Prostate gland (tissue), 2 donors: ENCODE measurements at regions not wholly inside any gene's neighbourhood (a gene's known extent, or its start where the extent isn't known, plus 50 kb on each side); places are given as distances from the start of the nearest gene placed in this dataset.

Experiments
- DNase-seq: peaks from one replicate; pipeline ENCODE4 v3.0.0-alpha.2; 2019; ENCODE audit warnings: low spot score
- H3K27ac ChIP-seq, 2 donors: fragments of 200-600 bp; sonication (generic); 2 replicates each; pipeline ENCODE4 v1.5.1; 2017 to 2019
- H3K27me3 ChIP-seq: fragments of 200-600 bp; sonication (generic); replicated peaks from 2 replicates; pipeline ENCODE4 v1.5.1; 2019; ENCODE audit not compliant: insufficient read depth
- H3K36me3 ChIP-seq, 2 donors: fragments of 200-600 bp; sonication (generic); 1 replicate in 1 of 2; 2 replicates in 1 of 2; pipeline versions ENCODE4 v1.5.1 to v1.8.1; 2017 to 2019
- H3K4me1 ChIP-seq: fragments of 200-600 bp; sonication (generic); replicated peaks from 2 replicates; pipeline ENCODE4 v1.5.1; 2019
- H3K4me3 ChIP-seq, 2 donors: fragments of 200-600 bp; sonication (generic); 2 replicates each; pipeline ENCODE4 v1.5.1; 2017 to 2019
- H3K9me3 ChIP-seq: fragments of 200-600 bp; sonication (generic); 2 replicates; pipeline ENCODE4 v1.5.1; 2017
- POLR2A ChIP-seq: fragments of 450-650 bp; IDR thresholded peaks from one replicate; pipeline ENCODE4 v1.6.1; 2016; ENCODE audit warnings: antibody characterized with exemption, mild to moderate bottlenecking
- POLR2AphosphoS5 ChIP-seq: sonication (generic); formaldehyde crosslinking; IDR thresholded peaks from one replicate; pipeline ENCODE4 v1.6.1; 2017; ENCODE audit warnings: antibody characterized with exemption
- WGBS: methylation state at CpG from one replicate; pipeline ENCODE4 v1.1.5; 2018; 5-methylcytosine and 5-hydroxymethylcytosine counted together
- intact Hi-C: fragments of 100-400 bp; cut with DNase I; formaldehyde crosslinking; loops from one replicate; pipeline ENCODE4 v1.14.2; 2022
- TF ChIP-seq, protein P1 (sequence below), 4 experiments: fragments of 200-600 bp in 2 of 4; fragments of 450-650 bp in 2 of 4; sonication (generic) in 2 of 4; IDR thresholded peaks; 1 replicate in 3 of 4; 2 replicates in 1 of 4; pipeline ENCODE4 v1.5.1; 2016 to 2019; ENCODE audit warnings: antibody characterized with exemption in 4 of 4, mild to moderate bottlenecking in 2 of 4, moderate library complexity in 2 of 4

DNA sequence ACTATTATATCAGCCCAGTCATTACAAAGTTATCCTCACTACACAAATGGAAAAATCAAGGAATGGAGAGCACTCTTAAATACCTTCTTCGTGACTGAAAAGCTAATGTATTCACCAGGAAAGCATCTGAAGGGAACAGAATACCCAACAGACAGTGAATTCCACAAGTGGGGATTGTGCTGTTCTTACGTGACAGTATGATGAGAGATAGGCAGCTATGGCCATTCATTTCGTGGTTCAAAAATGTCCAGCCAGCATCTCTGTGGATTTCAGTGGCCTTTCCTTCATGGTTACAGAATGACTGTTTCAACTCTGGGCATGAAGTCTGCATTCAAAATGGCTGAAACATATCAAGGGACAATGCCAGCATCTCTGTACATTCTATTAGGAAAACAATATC, 323.8 kb downstream of the PRELID2 start:
- H3K27me3 ChIP-seq = no peaks in the 10 kb centered on the region

DNA sequence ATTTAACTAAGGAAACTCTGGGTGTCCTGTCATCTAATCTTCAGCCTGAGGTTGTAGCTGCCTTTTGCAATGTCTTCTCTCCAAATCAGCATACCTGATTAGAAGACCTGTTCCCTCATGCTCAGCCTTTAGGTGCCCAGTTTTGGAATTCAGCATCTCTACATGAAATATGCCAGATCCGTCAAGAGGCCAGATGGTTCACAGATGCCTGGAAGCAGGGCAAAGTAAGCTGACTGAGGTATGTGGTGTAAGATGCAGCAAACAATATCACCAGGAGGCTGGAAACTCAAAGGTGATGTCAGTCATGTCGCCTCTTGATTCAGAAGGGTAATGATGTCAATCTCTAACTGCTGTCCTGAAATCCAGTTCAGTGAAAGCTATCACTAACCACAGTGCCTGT, 324.4 kb downstream of the PRELID2 start:
- WGBS = 95% methylated on average over 2 of the region's 2 CpGs

More for the DNA sequence above, 323.8 kb downstream of the PRELID2 start:
- no peaks in the 10 kb centered on the region for H3K9me3 ChIP-seq
- no peak overlapping the region for H3K4me3 ChIP-seq
- TF ChIP-seq, protein P1, sequence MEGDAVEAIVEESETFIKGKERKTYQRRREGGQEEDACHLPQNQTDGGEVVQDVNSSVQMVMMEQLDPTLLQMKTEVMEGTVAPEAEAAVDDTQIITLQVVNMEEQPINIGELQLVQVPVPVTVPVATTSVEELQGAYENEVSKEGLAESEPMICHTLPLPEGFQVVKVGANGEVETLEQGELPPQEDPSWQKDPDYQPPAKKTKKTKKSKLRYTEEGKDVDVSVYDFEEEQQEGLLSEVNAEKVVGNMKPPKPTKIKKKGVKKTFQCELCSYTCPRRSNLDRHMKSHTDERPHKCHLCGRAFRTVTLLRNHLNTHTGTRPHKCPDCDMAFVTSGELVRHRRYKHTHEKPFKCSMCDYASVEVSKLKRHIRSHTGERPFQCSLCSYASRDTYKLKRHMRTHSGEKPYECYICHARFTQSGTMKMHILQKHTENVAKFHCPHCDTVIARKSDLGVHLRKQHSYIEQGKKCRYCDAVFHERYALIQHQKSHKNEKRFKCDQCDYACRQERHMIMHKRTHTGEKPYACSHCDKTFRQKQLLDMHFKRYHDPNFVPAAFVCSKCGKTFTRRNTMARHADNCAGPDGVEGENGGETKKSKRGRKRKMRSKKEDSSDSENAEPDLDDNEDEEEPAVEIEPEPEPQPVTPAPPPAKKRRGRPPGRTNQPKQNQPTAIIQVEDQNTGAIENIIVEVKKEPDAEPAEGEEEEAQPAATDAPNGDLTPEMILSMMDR (IDR thresholded peaks at IDR 0.05) = no peak
- no peak for TF ChIP-seq POLR2A
- TF ChIP-seq POLR2AphosphoS5 = no peak
- intact Hi-C loops = no loop called here
- WGBS = 96% methylated on average over 3 of the region's 3 CpGs
- no peak for DNase-seq
- no peaks in the 10 kb centered on the region for H3K36me3 ChIP-seq
- H3K4me1 ChIP-seq = no peaks in the 10 kb centered on the region
- H3K27ac ChIP-seq = no peak overlapping the region

DNA sequence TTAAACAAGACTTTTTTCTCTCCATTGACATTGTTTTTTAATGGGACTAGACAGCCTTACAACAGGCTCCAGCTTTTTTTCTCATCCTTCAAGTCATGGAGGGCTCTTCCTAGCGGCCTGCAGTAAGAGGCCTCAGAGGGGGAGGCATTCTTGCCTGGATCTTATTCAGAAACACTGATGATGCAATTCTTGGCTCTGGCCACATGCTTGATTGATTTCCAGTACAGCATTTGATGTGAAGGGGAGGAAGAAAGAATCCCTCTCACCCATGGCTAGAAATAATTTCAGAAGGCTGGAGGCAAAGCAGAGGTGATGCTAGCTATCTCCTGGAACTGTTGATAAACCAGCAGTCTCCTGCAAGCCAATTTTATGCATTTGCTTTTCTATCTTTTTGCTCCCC, 324.8 kb downstream of the PRELID2 start:
- no peaks in the 10 kb centered on the region for H3K9me3 ChIP-seq
- H3K36me3 ChIP-seq = no peaks in the 10 kb centered on the region
- H3K4me3 ChIP-seq = no peak overlapping the region
- no peak overlapping the region for H3K27ac ChIP-seq
- intact Hi-C loops = no loop called here
- WGBS = 77% methylated on average over 1 of the region's 1 CpG
- no peaks in the 10 kb centered on the region for H3K4me1 ChIP-seq
- DNase-seq = no peak
- no peaks in the 10 kb centered on the region for H3K27me3 ChIP-seq
- TF ChIP-seq POLR2AphosphoS5 = no peak
- TF ChIP-seq, protein P1 (IDR thresholded peaks at IDR 0.05) = no peak
- no peak for TF ChIP-seq POLR2A

More for the DNA sequence above, 324.4 kb downstream of the PRELID2 start:
- H3K27me3 ChIP-seq = no peaks in the 10 kb centered on the region
- no peak overlapping the region for H3K4me3 ChIP-seq
- H3K4me1 ChIP-seq = no peaks in the 10 kb centered on the region
- no peak for DNase-seq
- no peaks in the 10 kb centered on the region for H3K36me3 ChIP-seq
- intact Hi-C loops = no loop called here
- no peak overlapping the region for H3K27ac ChIP-seq
- H3K9me3 ChIP-seq = no peaks in the 10 kb centered on the region
- TF ChIP-seq POLR2AphosphoS5 (no peak), POLR2A (no peak)
- TF ChIP-seq, protein P1 (IDR thresholded peaks at IDR 0.05) = no peak

DNA sequence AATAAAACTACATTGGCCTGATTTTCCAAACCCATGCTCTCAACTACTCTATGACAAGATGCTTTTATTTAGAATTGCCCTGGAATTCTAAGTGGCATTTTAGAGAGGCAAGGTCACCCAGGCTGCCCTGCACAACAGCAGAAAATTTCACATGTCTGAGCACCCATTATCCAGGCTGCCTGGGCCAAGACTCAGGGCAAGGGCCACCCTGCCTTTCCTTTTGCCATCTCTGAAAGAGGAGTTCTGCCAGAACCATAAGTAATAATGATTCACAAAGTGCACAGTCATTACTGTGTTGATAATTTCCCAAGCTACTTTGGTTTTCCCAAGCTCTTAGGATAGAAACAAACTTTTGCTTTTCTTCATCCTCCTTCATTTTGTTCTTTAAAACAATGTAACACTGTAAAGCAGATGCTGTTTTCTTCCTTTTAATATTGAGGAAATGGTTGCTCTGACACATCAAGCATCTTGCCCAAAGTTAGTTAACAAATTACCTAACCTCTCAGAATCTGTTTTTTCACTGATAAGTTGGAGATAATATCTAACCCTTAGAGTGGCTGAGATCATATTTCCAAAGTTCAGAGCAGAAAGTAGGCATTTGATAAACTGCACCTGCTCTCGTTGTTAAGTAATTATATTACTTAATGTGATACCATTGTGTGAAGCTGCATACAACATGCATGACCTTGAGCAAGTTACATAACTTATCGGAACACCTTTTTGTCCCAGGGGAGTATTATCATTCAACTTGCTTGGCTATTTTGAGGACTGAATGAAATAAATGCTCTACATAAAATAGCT, 325.6 kb downstream of the PRELID2 start:
- no peaks in the 10 kb centered on the region for H3K36me3 ChIP-seq
- TF ChIP-seq, protein P1 (IDR thresholded peaks at IDR 0.05) = no peak
- TF ChIP-seq POLR2AphosphoS5 (no peak), POLR2A (no peak)
- H3K27me3 ChIP-seq = no peaks in the 10 kb centered on the region
- 69% methylated on average over 2 of the region's 2 CpGs for WGBS
- DNase-seq = no peak
- intact Hi-C loops = no loop called here
- no peak overlapping the region for H3K4me3 ChIP-seq
- no peaks in the 10 kb centered on the region for H3K4me1 ChIP-seq
- no peaks in the 10 kb centered on the region for H3K9me3 ChIP-seq
- no peak overlapping the region for H3K27ac ChIP-seq
